H1 (cell line): ENCODE measurements at regions not wholly inside any gene's neighbourhood (a gene's known extent, or its start where the extent isn't known, plus 50 kb on each side); places are given as distances from the start of the nearest gene placed in this dataset.

Experiments
- CTCF ChIA-PET: fragments of 300-600 bp; sonication (Branson Sonifier 250); formaldehyde crosslinking; loops from one replicate; lab custom pipeline; 2021; ENCODE audit not compliant: partially characterized antibody; lab: Charles Lee
- POLR2A ChIA-PET: fragments of 300-600 bp; sonication (Branson Sonifier 250); formaldehyde crosslinking; loops from one replicate; lab custom pipeline; 2021; ENCODE audit warnings: inconsistent platforms; ENCODE audit not compliant: partially characterized antibody; lab: Charles Lee
- DNase-seq, 2 experiments: peaks; one replicate each; pipeline versions ENCODE4 v3.0.0 to v3.0.0-alpha.2; 2010 to 2022; ENCODE audit warnings: low spot score in 2 of 2, low read depth in 1 of 2, mixed read lengths in 1 of 2
- FAIRE-seq: peaks from 2 replicates; lab custom pipeline; 2011; peaks lifted over from hg19 to GRCh38; lab: Jason Lieb, UNC
- H2AFZ ChIP-seq: 2 replicates; pipeline ENCODE4 v1.8.1; 2012; ENCODE audit warnings: low read length, inconsistent platforms
- H2AK5ac ChIP-seq: 2 replicates; pipeline ENCODE4 v1.6.1; 2013; ENCODE audit warnings: low read depth, low read length
- H2BK120ac ChIP-seq: replicated peaks from 2 replicates; pipeline ENCODE3; 2013; ENCODE audit warnings: low read depth, low read length, inconsistent platforms
- H2BK12ac ChIP-seq: 2 replicates; pipeline ENCODE4 v1.6.1; 2013; ENCODE audit warnings: low read depth, low read length
- H2BK15ac ChIP-seq: 2 replicates; pipeline ENCODE4 v1.6.1; 2013; ENCODE audit warnings: low read length
- H2BK20ac ChIP-seq: 2 replicates; pipeline ENCODE4 v1.6.1; 2013; ENCODE audit warnings: low read length
- H2BK5ac ChIP-seq: 2 replicates; pipeline ENCODE4 v1.6.1; 2013; ENCODE audit warnings: low read depth, low read length
- H3K14ac ChIP-seq: 2 replicates; pipeline ENCODE4 v1.6.1; 2013; ENCODE audit warnings: inconsistent platforms; ENCODE audit not compliant: insufficient read length
- H3K18ac ChIP-seq: 2 replicates; pipeline ENCODE4 v1.6.1; 2013; ENCODE audit warnings: low read length; ENCODE audit errors: extremely low read depth
- H3K23ac ChIP-seq: 2 replicates; pipeline ENCODE4 v1.6.1; 2013; ENCODE audit warnings: inconsistent platforms; ENCODE audit not compliant: insufficient read length
- H3K23me2 ChIP-seq: 2 replicates; pipeline ENCODE4 v1.6.1; 2013; ENCODE audit warnings: low read depth, low read length
- H3K27ac ChIP-seq: 2 replicates; pipeline ENCODE4 v1.6.1; 2011; ENCODE audit warnings: low read depth, low read length, inconsistent platforms
- H3K27me3 ChIP-seq, 4 experiments: replicated peaks in 1 of 4; 1 replicate in 1 of 4; 2 replicates in 3 of 4; pipeline versions ENCODE4 v1.6.1 to v1.8.1; 2011 to 2013; ENCODE audit warnings: low read length in 3 of 4, mild to moderate bottlenecking in 3 of 4, inconsistent platforms in 2 of 4, mixed read lengths in 2 of 4, moderate library complexity in 1 of 4; ENCODE audit not compliant: control insufficient read depth in 3 of 4, insufficient read depth in 3 of 4; ENCODE audit errors: extremely low read depth in 1 of 4
- H3K36me3 ChIP-seq, 4 experiments: 2 replicates each; pipeline versions ENCODE4 v1.6.1 to v1.8.1; 2011 to 2013; ENCODE audit warnings: mild to moderate bottlenecking in 4 of 4, low read length in 3 of 4, moderate library complexity in 2 of 4, control low read depth in 1 of 4, inconsistent platforms in 1 of 4; ENCODE audit not compliant: insufficient read depth in 4 of 4, control insufficient read depth in 2 of 4
- H3K4ac ChIP-seq: replicated peaks from 2 replicates; pipeline ENCODE3; 2013; ENCODE audit warnings: low read length, low read depth, mixed read lengths, inconsistent platforms; ENCODE audit not compliant: insufficient read length
- H3K4me1 ChIP-seq, 4 experiments: replicated peaks in 1 of 4; 1 replicate in 1 of 4; 2 replicates in 3 of 4; pipeline versions ENCODE4 v1.6.1 to v1.8.1; 2011 to 2013; ENCODE audit warnings: low read length in 3 of 4, inconsistent platforms in 2 of 4, mixed read lengths in 1 of 4; ENCODE audit not compliant: insufficient read depth in 4 of 4, control insufficient read depth in 3 of 4
- H3K4me2 ChIP-seq, 2 experiments: 2 replicates each; pipeline versions ENCODE4 v1.6.1 to v1.8.1; 2011 to 2013; ENCODE audit warnings: low read depth in 2 of 2, low read length in 2 of 2, control low read depth in 1 of 2, inconsistent platforms in 1 of 2, mild to moderate bottlenecking in 1 of 2; ENCODE audit not compliant: insufficient read depth in 1 of 2
- H3K4me3 ChIP-seq, 4 experiments: fragments of 200-600, 300-600 bp in 1 of 4; sonication (generic), shearing (Covaris generic), sonication (Bioruptor Twin) in 1 of 4; 2 replicates each; pipeline versions ENCODE4 v1.5.1 to v1.8.1; 2011 to 2016; ENCODE audit warnings: low read length in 4 of 4, low read depth in 3 of 4, control low read depth in 2 of 4, inconsistent platforms in 2 of 4, mild to moderate bottlenecking in 2 of 4, mixed read lengths in 1 of 4, moderate library complexity in 1 of 4; ENCODE audit not compliant: insufficient read depth in 2 of 4; ENCODE audit errors: extremely low read depth in 1 of 4
- H3K56ac ChIP-seq: replicated peaks from 2 replicates; pipeline ENCODE3; 2013; ENCODE audit warnings: low read depth, mild to moderate bottlenecking, mixed read lengths, low read length, inconsistent platforms; ENCODE audit not compliant: insufficient read length
- H3K79me1 ChIP-seq: 2 replicates; pipeline ENCODE4 v1.6.1; 2013; ENCODE audit warnings: low read depth, low read length, control low read depth
- H3K79me2 ChIP-seq, 2 experiments: 2 replicates each; pipeline versions ENCODE4 v1.6.1 to v1.8.1; 2012 to 2013; ENCODE audit warnings: low read length in 2 of 2, mild to moderate bottlenecking in 2 of 2, inconsistent platforms in 1 of 2; ENCODE audit not compliant: insufficient read depth in 2 of 2, control insufficient read depth in 1 of 2
- H3K9ac ChIP-seq, 4 experiments: replicated peaks in 1 of 4; 1 replicate in 1 of 4; 2 replicates in 3 of 4; pipeline versions ENCODE4 v1.6.1 to v1.8.1; 2011 to 2013; ENCODE audit warnings: low read depth in 3 of 4, low read length in 3 of 4, control low read depth in 2 of 4, mild to moderate bottlenecking in 2 of 4, moderate library complexity in 2 of 4, inconsistent platforms in 1 of 4; ENCODE audit errors: extremely low read depth in 1 of 4
- H3K9me3 ChIP-seq, 2 experiments: 2 replicates each; pipeline versions ENCODE4 v1.6.1 to v1.8.1; 2012 to 2013; ENCODE audit warnings: mild to moderate bottlenecking in 2 of 2, moderate library complexity in 2 of 2, control low read depth in 1 of 2, inconsistent platforms in 1 of 2, low read depth in 1 of 2, low read length in 1 of 2, mixed read lengths in 1 of 2; ENCODE audit not compliant: insufficient read depth in 2 of 2
- H4K20me1 ChIP-seq, 2 experiments: replicated peaks in 1 of 2; 2 replicates each; pipeline versions ENCODE3 to v1.8.1; 2011 to 2013; ENCODE audit warnings: inconsistent platforms in 2 of 2, low read length in 2 of 2, mild to moderate bottlenecking in 1 of 2; ENCODE audit not compliant: insufficient read depth in 2 of 2, control insufficient read depth in 1 of 2
- H4K5ac ChIP-seq: 2 replicates; pipeline ENCODE4 v1.6.1; 2013; ENCODE audit warnings: low read length, low read depth, mixed read lengths, inconsistent platforms; ENCODE audit not compliant: insufficient read length
- H4K8ac ChIP-seq: 2 replicates; pipeline ENCODE4 v1.8.0; 2013; ENCODE audit warnings: mild to moderate bottlenecking, moderate library complexity, low read length, inconsistent platforms; ENCODE audit not compliant: insufficient read depth; ENCODE audit errors: extremely low read depth
- H4K91ac ChIP-seq: replicated peaks from 2 replicates; pipeline ENCODE3; 2013; ENCODE audit warnings: low read length, mixed read lengths, inconsistent platforms; ENCODE audit not compliant: insufficient read length
- CBX8 ChIP-seq: fragments of 300-800, 300-1000 bp; sonication (generic); IDR thresholded peaks from 2 replicates; pipeline ENCODE4 v1.7.1; 2016; ENCODE audit warnings: low read depth, low read length, borderline replicate concordance
- CHD1 ChIP-seq: IDR thresholded peaks from 2 replicates; pipeline ENCODE4 v1.6.1; 2012; ENCODE audit warnings: low read depth, low read length, improper control_type of control experiment
- GABPA ChIP-seq: IDR thresholded peaks from 2 replicates; pipeline ENCODE4 v1.6.1; 2011; ENCODE audit warnings: mild to moderate bottlenecking, low read length, moderate library complexity, borderline replicate concordance; ENCODE audit not compliant: insufficient read depth
- JUND ChIP-seq: IDR thresholded peaks from 2 replicates; pipeline ENCODE4 v1.6.1; 2011; ENCODE audit warnings: mild to moderate bottlenecking, improper control_type of control experiment, low read length
- SAP30 ChIP-seq: fragments of 300-600 bp; sonication (generic); IDR thresholded peaks from 2 replicates; pipeline ENCODE4 v1.7.1; 2012; ENCODE audit warnings: low read length, moderate library complexity, mild to moderate bottlenecking, inconsistent platforms; ENCODE audit not compliant: insufficient read depth, insufficient replicate concordance
- SIN3A ChIP-seq, 2 experiments: IDR thresholded peaks in 1 of 2; conservative IDR thresholded peaks in 1 of 2; 2 replicates each; pipeline ENCODE4 v1.6.1; 2011 to 2012; ENCODE audit warnings: low read length in 2 of 2, improper control_type of control experiment in 1 of 2, low read depth in 1 of 2, mild to moderate bottlenecking in 1 of 2
- SIX5 ChIP-seq: IDR thresholded peaks from 2 replicates; pipeline ENCODE4 v1.6.1; 2011; ENCODE audit warnings: mild to moderate bottlenecking, low read depth, low read length
- TCF12 ChIP-seq: IDR thresholded peaks from 2 replicates; pipeline ENCODE4 v1.6.1; 2011; ENCODE audit warnings: low read depth, mild to moderate bottlenecking, low read length
- WGBS, 2 experiments: shearing (Covaris generic) in 1 of 2; methylation state at CpG; one replicate each; pipeline versions ENCODE4 v1.1.6 to v1.1.7; 2013 to 2015; ENCODE audit warnings: low lambda C conversion rate in 2 of 2, mixed read lengths in 2 of 2, inconsistent platforms in 1 of 2, low coverage in 1 of 2, missing lambda C conversion rate in 1 of 2; ENCODE audit not compliant: insufficient replicate concordance in 2 of 2, insufficient coverage in 1 of 2, insufficient read length in 1 of 2; ENCODE audit errors: extremely low coverage in 1 of 2, missing lambda C conversion rate in 1 of 2; 5-methylcytosine and 5-hydroxymethylcytosine counted together
- TF ChIP-seq, protein P1 (sequence below): IDR thresholded peaks from 2 replicates; pipeline ENCODE4 v1.6.1; 2012; ENCODE audit warnings: low read length, inconsistent platforms
- TF ChIP-seq, protein P2 (sequence below): IDR thresholded peaks from 2 replicates; pipeline ENCODE4 v1.6.1; 2011; ENCODE audit warnings: low read depth, mild to moderate bottlenecking, low read length; ENCODE audit not compliant: insufficient read depth

DNA sequence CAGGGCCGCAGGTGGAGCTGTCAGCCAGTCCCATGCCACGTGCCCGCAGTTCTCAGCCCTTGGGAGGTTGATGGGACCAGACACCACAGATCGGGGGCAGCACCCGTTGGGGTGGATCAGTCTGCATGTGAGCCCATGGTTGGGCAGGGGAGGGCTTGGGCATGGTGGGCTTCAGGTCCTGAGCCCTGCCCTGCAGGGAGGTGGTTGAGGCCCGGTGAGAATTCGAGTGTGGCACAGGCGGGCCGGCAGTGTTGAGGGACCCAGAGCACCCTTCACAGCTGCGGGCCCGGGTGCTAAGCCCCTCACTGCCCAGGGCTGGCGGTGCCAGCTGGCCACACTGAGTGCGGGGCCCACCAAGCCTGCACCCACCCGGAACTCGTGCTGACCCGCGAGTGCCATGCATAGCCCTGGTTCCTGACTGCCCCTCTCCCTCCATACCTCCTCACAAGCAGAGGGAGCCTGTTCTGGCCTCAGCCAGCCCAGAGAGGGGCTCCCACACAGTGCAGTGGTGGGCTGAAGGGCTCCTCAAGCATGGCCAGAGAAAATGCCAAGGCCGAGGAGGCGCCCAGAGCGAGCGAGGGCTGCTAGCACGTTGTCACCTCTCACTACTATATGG lies 696.1 kb downstream of the TGIF2LX start:
- no peaks in the 10 kb centered on the region for H3K4me1 ChIP-seq
- no peak overlapping the region for H2BK12ac ChIP-seq
- no peak overlapping the region for H2BK15ac ChIP-seq
- H3K27me3 ChIP-seq: no peaks in the 10 kb centered on the region
- H3K27ac ChIP-seq: no peak overlapping the region
- H3K23ac ChIP-seq: no peak overlapping the region
- H3K4me3 ChIP-seq: no peak overlapping the region
- no peak overlapping the region for H2BK20ac ChIP-seq
- DNase-seq (no peak), FAIRE-seq (no peak)
- peaks cover 5 to 7% of the 10 kb centered on the region in 2 experiments; a peak in 2 of 4 replicates for H3K9me3 ChIP-seq
- H3K56ac ChIP-seq: no peak overlapping the region
- no peak overlapping the region for H4K5ac ChIP-seq
- H3K36me3 ChIP-seq: no peaks in the 10 kb centered on the region
- no peak overlapping the region for H4K91ac ChIP-seq
- no peaks in the 10 kb centered on the region for H3K79me2 ChIP-seq
- no peak overlapping the region for H2BK5ac ChIP-seq
- no peaks in the 10 kb centered on the region for H4K20me1 ChIP-seq
- no peak overlapping the region for H3K4me2 ChIP-seq
- H2AK5ac ChIP-seq: no peak overlapping the region
- H3K18ac ChIP-seq: no peak overlapping the region
- H2BK120ac ChIP-seq: no peak overlapping the region
- no peaks in the 10 kb centered on the region for H3K23me2 ChIP-seq
- H3K9ac ChIP-seq: no peak overlapping the region
- ChIA-PET CTCF (no interaction called here), POLR2A (no interaction called here)
- H3K79me1 ChIP-seq: no peaks in the 10 kb centered on the region
- H2AFZ ChIP-seq: no peak overlapping the region
- 98% methylated on average over 8 of the region's 22 CpGs; no CpG with 5 or more reads in 1 of the 2 experiments for WGBS, 2 experiments
- no peak overlapping the region for H4K8ac ChIP-seq
- no peak overlapping the region for H3K4ac ChIP-seq
- no peak overlapping the region for H3K14ac ChIP-seq
- TF ChIP-seq, protein P1, sequence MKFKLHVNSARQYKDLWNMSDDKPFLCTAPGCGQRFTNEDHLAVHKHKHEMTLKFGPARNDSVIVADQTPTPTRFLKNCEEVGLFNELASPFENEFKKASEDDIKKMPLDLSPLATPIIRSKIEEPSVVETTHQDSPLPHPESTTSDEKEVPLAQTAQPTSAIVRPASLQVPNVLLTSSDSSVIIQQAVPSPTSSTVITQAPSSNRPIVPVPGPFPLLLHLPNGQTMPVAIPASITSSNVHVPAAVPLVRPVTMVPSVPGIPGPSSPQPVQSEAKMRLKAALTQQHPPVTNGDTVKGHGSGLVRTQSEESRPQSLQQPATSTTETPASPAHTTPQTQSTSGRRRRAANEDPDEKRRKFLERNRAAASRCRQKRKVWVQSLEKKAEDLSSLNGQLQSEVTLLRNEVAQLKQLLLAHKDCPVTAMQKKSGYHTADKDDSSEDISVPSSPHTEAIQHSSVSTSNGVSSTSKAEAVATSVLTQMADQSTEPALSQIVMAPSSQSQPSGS: no peak
- TF ChIP-seq, protein P2, sequence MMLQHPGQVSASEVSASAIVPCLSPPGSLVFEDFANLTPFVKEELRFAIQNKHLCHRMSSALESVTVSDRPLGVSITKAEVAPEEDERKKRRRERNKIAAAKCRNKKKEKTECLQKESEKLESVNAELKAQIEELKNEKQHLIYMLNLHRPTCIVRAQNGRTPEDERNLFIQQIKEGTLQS: no peak
- TF ChIP-seq GABPA: no peak
- TF ChIP-seq SAP30: no peak
- no peak for TF ChIP-seq JUND
- no peak for TF ChIP-seq SIN3A (conservative IDR thresholded peaks at IDR 0.05 in 1 of 2, IDR thresholded peaks at IDR 0.05 in 1 of 2; ENCODE audit: low read depth in 1 of 2, low read length in 2 of 2)
- no peak for TF ChIP-seq CHD1
- TF ChIP-seq TCF12: no peak
- TF ChIP-seq CBX8: no peak
- no peak for TF ChIP-seq SIX5
